CD8-positive, alpha-beta memory T cell (primary cell): ENCODE measurements at regions not wholly inside any gene's neighbourhood (a gene's known extent, or its start where the extent isn't known, plus 50 kb on each side); places are given as distances from the start of the nearest gene placed in this dataset.
A peak's percentile ranks its signal among the peaks of the same experiment; 100 is the strongest.

ENCODE experiments used
- CTCF ChIA-PET: fragments of 350-600 bp; sonication (Branson Sonifier 250); formaldehyde crosslinking; loops from one replicate; lab custom pipeline; 2021; ENCODE audit warnings: antibody characterized with exemption; lab: Charles Lee
- POLR2A ChIA-PET: fragments of 350-600 bp; sonication (Branson Sonifier 250); formaldehyde crosslinking; loops from one replicate; lab custom pipeline; 2021; ENCODE audit warnings: antibody characterized with exemption; lab: Charles Lee
- DNase-seq, 5 donors: peaks; one replicate each; pipeline versions ENCODE4 v3.0.0 to v3.0.0-alpha.2; 2020 to 2022; ENCODE audit warnings: mixed read lengths in 1 of 5
- H3K27ac ChIP-seq: one replicate; pipeline ENCODE4 v1.7.0; 2013; ENCODE audit warnings: low read depth, mild to moderate bottlenecking, low read length, moderate library complexity
- H3K27me3 ChIP-seq: 2 replicates; pipeline ENCODE4 v1.7.0; 2013; ENCODE audit warnings: low read length, mild to moderate bottlenecking; ENCODE audit not compliant: insufficient read depth, poor library complexity, severe bottlenecking
- H3K36me3 ChIP-seq: 2 replicates; pipeline ENCODE4 v1.7.0; 2013; ENCODE audit warnings: mild to moderate bottlenecking, low read length, moderate library complexity; ENCODE audit not compliant: insufficient read depth
- H3K4me1 ChIP-seq: 2 replicates; pipeline ENCODE4 v1.7.0; 2013; ENCODE audit warnings: mild to moderate bottlenecking, low read length, moderate library complexity; ENCODE audit not compliant: insufficient read depth
- H3K4me3 ChIP-seq: 2 replicates; pipeline ENCODE4 v1.7.0; 2013; ENCODE audit warnings: mild to moderate bottlenecking, low read length
- H3K9me3 ChIP-seq: 2 replicates; pipeline ENCODE4 v1.7.0; 2013; ENCODE audit warnings: mild to moderate bottlenecking, low read length
- H3K27ac Mint-ChIP-seq, 8 donors: one replicate each; pipeline ENCODE4 v1.8.0; 2020 to 2021; ENCODE audit warnings: mixed read lengths in 8 of 8, mild to moderate bottlenecking in 6 of 8, inconsistent platforms in 3 of 8, moderate library complexity in 3 of 8
- H3K27me3 Mint-ChIP-seq, 2 donors: one replicate each; pipeline ENCODE4 v1.8.0; 2020 to 2021; ENCODE audit warnings: mixed read lengths in 2 of 2, mild to moderate bottlenecking in 1 of 2, moderate library complexity in 1 of 2
- H3K36me3 Mint-ChIP-seq, 3 donors: one replicate each; pipeline ENCODE4 v1.8.0; 2020 to 2021; ENCODE audit warnings: mixed read lengths in 3 of 3, inconsistent platforms in 1 of 3, mild to moderate bottlenecking in 1 of 3
- H3K4me1 Mint-ChIP-seq, 3 donors: one replicate each; pipeline ENCODE4 v1.8.0; 2020 to 2021; ENCODE audit warnings: mixed read lengths in 3 of 3, inconsistent platforms in 1 of 3, mild to moderate bottlenecking in 1 of 3
- H3K4me3 Mint-ChIP-seq, 7 donors: one replicate each; pipeline ENCODE4 v1.8.0; 2020 to 2021; ENCODE audit warnings: mixed read lengths in 7 of 7, mild to moderate bottlenecking in 6 of 7, moderate library complexity in 4 of 7, inconsistent platforms in 2 of 7
- H3K9me3 Mint-ChIP-seq, 5 donors: one replicate each; pipeline ENCODE4 v1.8.0; 2020 to 2022; ENCODE audit warnings: mixed read lengths in 5 of 5, mild to moderate bottlenecking in 3 of 5, moderate library complexity in 2 of 5, inconsistent platforms in 1 of 5

- Mint-ChIP-seq H3K36me3 (peaks cover 0 to 4% (median 0%) of the 10 kb centered on the region in 3 donors), H3K27me3 (peaks cover 5 to 10% of the 10 kb centered on the region in 2 donors), H3K9me3 (peaks cover 0 to 5% (median 1%) of the 10 kb centered on the region in 5 donors), H3K27ac (no peak overlapping the region), H3K4me1 (no peaks in the 10 kb centered on the region), H3K4me3 (no peak overlapping the region)
- Histone ChIP-seq H3K4me3 (no peak overlapping the region), H3K27ac (no peak overlapping the region), H3K27me3 (no peaks in the 10 kb centered on the region), H3K4me1 (no peaks in the 10 kb centered on the region), H3K36me3 (no peaks in the 10 kb centered on the region), H3K9me3 (no peaks in the 10 kb centered on the region)
- POLR2A ChIA-PET: no interaction called here
- CTCF ChIA-PET: no interaction called here
- no peak for DNase-seq
Measured at GRCh38 chr13:48839171-48839570, 136.5 kb upstream of the FNDC3A start.

DNA sequence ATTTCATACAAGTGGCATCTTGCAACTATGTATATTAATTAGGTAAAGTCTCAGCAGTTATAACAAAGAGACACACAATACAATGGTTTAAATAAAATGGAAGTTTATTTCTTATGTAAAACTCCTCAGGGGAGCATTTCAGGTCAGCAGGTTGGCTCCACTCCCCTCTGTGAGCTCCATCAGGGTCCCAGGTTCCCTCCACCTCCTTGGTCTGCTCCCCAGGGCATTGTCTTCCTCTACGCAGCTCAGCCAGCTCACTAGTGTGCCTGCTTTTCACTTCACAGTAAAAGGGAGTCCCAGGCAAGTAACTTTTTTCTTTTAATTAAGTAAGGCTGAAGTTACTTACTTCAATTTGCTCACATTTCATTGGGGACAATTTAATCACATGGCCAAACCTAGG is 135.3 kb upstream of the FNDC3A start:
- H3K27me3 ChIP-seq: no peaks in the 10 kb centered on the region
- Mint-ChIP-seq H3K4me3 (no peak overlapping the region), H3K9me3 (peaks cover 0 to 2% (median 0%) of the 10 kb centered on the region in 5 donors), H3K36me3 (peaks cover 0 to 4% (median 0%) of the 10 kb centered on the region in 3 donors), H3K27me3 (peaks cover 5 to 10% of the 10 kb centered on the region in 2 donors), H3K4me1 (no peaks in the 10 kb centered on the region), H3K27ac (no peak overlapping the region)
- H3K4me1 ChIP-seq: no peaks in the 10 kb centered on the region
- no peak for DNase-seq
- ChIA-PET POLR2A (no interaction called here), CTCF (no interaction called here)
- no peak overlapping the region for H3K4me3 ChIP-seq
- no peak overlapping the region for H3K27ac ChIP-seq
- H3K36me3 ChIP-seq: no peaks in the 10 kb centered on the region
- no peaks in the 10 kb centered on the region for H3K9me3 ChIP-seq

DNA sequence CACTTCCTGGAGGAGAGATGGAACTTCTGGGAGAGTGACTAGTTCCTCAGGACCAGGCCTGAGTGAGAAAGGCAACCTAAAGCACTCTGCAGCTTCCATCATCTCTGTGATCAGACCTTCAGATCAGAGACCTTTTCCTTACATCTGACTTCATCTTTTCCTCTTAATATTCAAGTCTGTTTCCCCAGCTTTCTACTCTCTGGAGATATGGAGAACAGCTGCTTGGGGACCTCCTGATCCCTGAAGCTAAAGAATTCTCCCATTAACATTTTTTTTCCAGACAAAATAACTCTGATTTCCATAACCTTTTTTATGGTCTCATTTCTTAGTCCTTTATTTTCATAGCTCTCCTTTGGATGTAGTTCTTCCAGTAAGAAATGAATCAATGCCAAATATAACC is 133.4 kb upstream of the FNDC3A start:
- CTCF ChIA-PET: no interaction called here
- Histone ChIP-seq H3K4me1 (no peaks in the 10 kb centered on the region), H3K36me3 (no peaks in the 10 kb centered on the region), H3K4me3 (no peak overlapping the region), H3K9me3 (no peaks in the 10 kb centered on the region), H3K27me3 (no peaks in the 10 kb centered on the region), H3K27ac (no peak overlapping the region)
- Mint-ChIP-seq H3K9me3 (no peaks in the 10 kb centered on the region), H3K4me1 (no peaks in the 10 kb centered on the region), H3K36me3 (no peaks in the 10 kb centered on the region), H3K4me3 (no peak overlapping the region), H3K27me3 (peaks cover 5 to 7% of the 10 kb centered on the region in 2 donors), H3K27ac (no peak overlapping the region)
- no peak for DNase-seq
- POLR2A ChIA-PET: no interaction called here

DNA sequence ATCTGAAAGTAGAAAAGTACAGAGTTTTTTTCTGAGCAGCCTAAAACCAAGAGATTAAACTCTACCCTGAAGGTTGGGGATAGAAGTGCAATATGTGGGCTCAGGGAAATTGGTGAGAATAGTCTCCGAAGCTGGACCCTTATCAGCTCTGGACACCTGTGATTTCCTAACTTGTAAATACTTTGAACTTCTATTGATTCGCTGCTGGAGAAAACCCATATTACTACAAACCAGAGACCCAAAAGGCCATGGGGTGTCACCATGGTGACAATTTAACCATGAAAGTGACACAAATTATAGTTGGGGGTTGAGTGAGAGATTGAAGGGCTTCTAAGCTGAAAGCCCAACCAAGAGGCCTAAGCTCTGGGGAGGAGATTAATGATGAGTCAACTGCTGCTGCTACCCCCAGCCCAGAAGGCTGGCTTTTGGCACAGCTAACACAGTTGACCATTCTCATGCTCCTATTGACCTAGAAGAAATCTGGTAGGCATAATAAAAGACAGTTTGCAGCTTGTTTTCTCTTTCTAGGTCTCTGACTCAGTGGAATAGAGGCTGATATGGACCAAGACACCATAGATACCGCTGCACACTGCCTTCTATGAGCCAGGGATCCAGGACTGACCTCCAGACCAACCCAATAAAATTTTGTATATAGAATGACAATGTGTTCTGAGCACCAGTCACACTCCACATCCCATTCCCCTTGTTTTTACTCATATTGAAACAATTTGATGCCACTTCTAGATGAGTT is 131.9 kb upstream of the FNDC3A start:
- no peaks in the 10 kb centered on the region for H3K4me1 ChIP-seq
- H3K4me3 ChIP-seq: no peak overlapping the region
- H3K27me3 Mint-ChIP-seq: peaks cover 5 to 8% of the 10 kb centered on the region in 2 donors
- no peak for DNase-seq
- no peak overlapping the region for H3K27ac ChIP-seq
- no peak overlapping the region for H3K4me3 Mint-ChIP-seq
- CTCF ChIA-PET: no interaction called here
- H3K9me3 ChIP-seq: no peaks in the 10 kb centered on the region
- H3K27me3 ChIP-seq: no peaks in the 10 kb centered on the region
- H3K36me3 Mint-ChIP-seq: no peaks in the 10 kb centered on the region
- peak overlapping the region in 1 of 8 donors; percentile 2 for H3K27ac Mint-ChIP-seq
- H3K36me3 ChIP-seq: no peaks in the 10 kb centered on the region
- POLR2A ChIA-PET: no interaction called here
- H3K4me1 Mint-ChIP-seq: no peaks in the 10 kb centered on the region
- no peaks in the 10 kb centered on the region for H3K9me3 Mint-ChIP-seq

GRCh38 chr13:48844676-48845075 is 131.0 kb upstream of the FNDC3A start:
- no peak overlapping the region for H3K4me3 Mint-ChIP-seq
- peaks cover 5 to 10% of the 10 kb centered on the region in 2 donors for H3K27me3 Mint-ChIP-seq
- Histone ChIP-seq H3K9me3 (no peaks in the 10 kb centered on the region), H3K27me3 (no peaks in the 10 kb centered on the region), H3K36me3 (no peaks in the 10 kb centered on the region), H3K27ac (no peak overlapping the region), H3K4me3 (no peak overlapping the region), H3K4me1 (no peaks in the 10 kb centered on the region)
- CTCF ChIA-PET: no interaction called here
- DNase-seq: no peak
- POLR2A ChIA-PET: no interaction called here
- H3K9me3 Mint-ChIP-seq: no peaks in the 10 kb centered on the region
- H3K4me1 Mint-ChIP-seq: no peaks in the 10 kb centered on the region
- H3K36me3 Mint-ChIP-seq: no peaks in the 10 kb centered on the region
- no peak overlapping the region for H3K27ac Mint-ChIP-seq

GRCh38 chr13:48849515-48849914 is 126.2 kb upstream of the FNDC3A start:
- Mint-ChIP-seq H3K27ac (peak overlapping the region in 1 of 8 donors; percentile 59), H3K4me1 (peaks cover 8 to 26% (median 11%) of the 10 kb centered on the region in 3 donors), H3K36me3 (no peaks in the 10 kb centered on the region), H3K27me3 (peaks cover 2 to 31% of the 10 kb centered on the region in 2 donors), H3K9me3 (no peaks in the 10 kb centered on the region), H3K4me3 (no peak overlapping the region)
- Histone ChIP-seq H3K27ac (no peak overlapping the region), H3K4me3 (no peak overlapping the region), H3K4me1 (no peaks in the 10 kb centered on the region), H3K9me3 (no peaks in the 10 kb centered on the region), H3K36me3 (no peaks in the 10 kb centered on the region), H3K27me3 (no peaks in the 10 kb centered on the region)
- ChIA-PET POLR2A (no interaction called here), CTCF (no interaction called here)
- DNase-seq: no peak

- ChIA-PET POLR2A (no interaction called here), CTCF (no interaction called here)
- no peak overlapping the region for H3K27ac Mint-ChIP-seq
- no peak overlapping the region for H3K27ac ChIP-seq
- H3K9me3 ChIP-seq: no peaks in the 10 kb centered on the region
- peaks cover 2 to 31% of the 10 kb centered on the region in 2 donors for H3K27me3 Mint-ChIP-seq
- H3K36me3 ChIP-seq: no peaks in the 10 kb centered on the region
- no peaks in the 10 kb centered on the region for H3K4me1 ChIP-seq
- no peaks in the 10 kb centered on the region for H3K27me3 ChIP-seq
- H3K36me3 Mint-ChIP-seq: no peaks in the 10 kb centered on the region
- H3K4me3 Mint-ChIP-seq: no peak overlapping the region
- H3K4me1 Mint-ChIP-seq: peaks cover 8 to 26% (median 11%) of the 10 kb centered on the region in 3 donors
- H3K9me3 Mint-ChIP-seq: no peaks in the 10 kb centered on the region
- DNase-seq: no peak
- no peak overlapping the region for H3K4me3 ChIP-seq
Measured at GRCh38 chr13:48851707-48852106, 124.0 kb upstream of the FNDC3A start.

- Mint-ChIP-seq H3K27me3 (peaks cover 2 to 28% of the 10 kb centered on the region in 2 donors), H3K27ac (peak overlapping the region in 1 of 8 donors; percentile 12), H3K4me3 (peak overlapping the region in 1 of 7 donors; percentile 8), H3K9me3 (no peaks in the 10 kb centered on the region), H3K36me3 (no peaks in the 10 kb centered on the region), H3K4me1 (peaks cover 9 to 32% (median 18%) of the 10 kb centered on the region in 3 donors)
- Histone ChIP-seq H3K27me3 (no peaks in the 10 kb centered on the region), H3K4me1 (peaks cover 5% of the 10 kb centered on the region), H3K9me3 (no peaks in the 10 kb centered on the region), H3K27ac (no peak overlapping the region), H3K36me3 (no peaks in the 10 kb centered on the region), H3K4me3 (no peak overlapping the region)
- POLR2A ChIA-PET: no interaction called here
- no peak for DNase-seq
- CTCF ChIA-PET: no interaction called here
Measured at GRCh38 chr13:48852911-48853727, 122.6 kb upstream of the FNDC3A start.
